ENCODE measurements at regions not wholly inside any gene's neighbourhood (a gene's known extent, or its start where the extent isn't known, plus 50 kb on each side); places are given as distances from the start of the nearest gene placed in this dataset.

DNA sequence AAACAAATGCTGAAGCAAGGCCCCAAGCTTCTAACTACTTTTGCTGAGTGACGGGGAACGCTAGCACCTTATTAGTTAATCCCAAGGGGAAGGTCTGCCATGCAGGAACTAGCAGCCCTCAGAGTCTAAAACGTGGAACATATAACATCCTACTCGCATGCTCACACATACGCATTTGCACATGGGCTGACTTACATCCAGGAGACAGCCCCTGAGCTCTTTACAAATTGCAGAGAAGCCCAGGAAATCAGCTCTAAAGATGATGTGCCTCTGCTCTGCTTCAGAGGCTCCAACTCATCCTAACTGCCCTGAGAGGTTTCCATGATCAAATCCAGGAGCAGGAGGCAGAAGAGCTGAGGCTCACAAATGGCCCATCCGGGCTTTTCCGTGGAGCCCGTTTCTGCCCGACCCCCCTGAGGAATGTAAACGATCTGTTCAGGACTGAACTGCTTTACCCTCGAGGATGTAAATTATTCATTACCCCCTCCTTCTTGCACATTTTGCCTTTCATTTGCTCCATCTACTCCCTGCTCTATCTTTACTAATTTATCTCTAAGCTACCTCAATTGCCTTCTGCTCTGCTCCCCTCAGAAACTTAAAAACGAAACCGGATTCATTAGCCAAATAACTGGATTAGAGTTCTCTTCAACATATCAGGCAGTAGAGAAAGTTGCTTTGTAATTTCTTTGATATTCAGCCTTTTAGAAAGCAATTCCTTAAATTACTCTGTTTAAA is 141.9 kb upstream of the CCDC54 start:
- H3K36me3 ChIP-seq: no peaks in the 10 kb centered on the region
- H3K9me3 ChIP-seq: no peaks in the 10 kb centered on the region
- TF ChIP-seq POLR2AphosphoS5 (IDR thresholded peaks at IDR 0.05) (no peak), POLR2A (IDR thresholded peaks at IDR 0.05) (no peak), EP300 (IDR thresholded peaks at IDR 0.05) (no peak)
- TF ChIP-seq, protein P1, sequence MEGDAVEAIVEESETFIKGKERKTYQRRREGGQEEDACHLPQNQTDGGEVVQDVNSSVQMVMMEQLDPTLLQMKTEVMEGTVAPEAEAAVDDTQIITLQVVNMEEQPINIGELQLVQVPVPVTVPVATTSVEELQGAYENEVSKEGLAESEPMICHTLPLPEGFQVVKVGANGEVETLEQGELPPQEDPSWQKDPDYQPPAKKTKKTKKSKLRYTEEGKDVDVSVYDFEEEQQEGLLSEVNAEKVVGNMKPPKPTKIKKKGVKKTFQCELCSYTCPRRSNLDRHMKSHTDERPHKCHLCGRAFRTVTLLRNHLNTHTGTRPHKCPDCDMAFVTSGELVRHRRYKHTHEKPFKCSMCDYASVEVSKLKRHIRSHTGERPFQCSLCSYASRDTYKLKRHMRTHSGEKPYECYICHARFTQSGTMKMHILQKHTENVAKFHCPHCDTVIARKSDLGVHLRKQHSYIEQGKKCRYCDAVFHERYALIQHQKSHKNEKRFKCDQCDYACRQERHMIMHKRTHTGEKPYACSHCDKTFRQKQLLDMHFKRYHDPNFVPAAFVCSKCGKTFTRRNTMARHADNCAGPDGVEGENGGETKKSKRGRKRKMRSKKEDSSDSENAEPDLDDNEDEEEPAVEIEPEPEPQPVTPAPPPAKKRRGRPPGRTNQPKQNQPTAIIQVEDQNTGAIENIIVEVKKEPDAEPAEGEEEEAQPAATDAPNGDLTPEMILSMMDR (IDR thresholded peaks at IDR 0.05): no peak
- peak overlapping the region in 3 of 4 donors; percentile 33 to 49 (median 45) for H3K4me3 ChIP-seq
- WGBS, 2 donors: 36 to 42% methylated on average over 13 of the region's 13 CpGs
- H3K27me3 ChIP-seq: no peaks in the 10 kb centered on the region
- peak in 1 of 2 donors; percentile 54 for ATAC-seq (ENCODE audit: low FRiP score in 2 of 2)
- H3K4me1 ChIP-seq: peaks cover 0 to 15% (median 4%) of the 10 kb centered on the region in 4 donors
- no peak for DNase-seq
- peak overlapping the region in 3 of 4 donors; percentile 16 to 49 (median 41) for H3K27ac ChIP-seq

GRCh38 chr3:107235928-107236315 is 141.3 kb upstream of the CCDC54 start:
- WGBS, 2 donors: 1 to 2% methylated on average over 5 of the region's 5 CpGs
- Histone ChIP-seq H3K4me3 (peak overlapping the region in 3 of 4 donors; percentile 33 to 49 (median 45)), H3K27me3 (no peaks in the 10 kb centered on the region), H3K4me1 (peaks cover 0 to 18% (median 5%) of the 10 kb centered on the region in 4 donors), H3K9me3 (no peaks in the 10 kb centered on the region), H3K36me3 (no peaks in the 10 kb centered on the region), H3K27ac (peak overlapping the region in 1 of 4 donors; percentile 41)
- ATAC-seq (ENCODE audit: low FRiP score in 2 of 2) (peak; percentile 88 to 89), DNase-seq (no peak)
- TF ChIP-seq POLR2AphosphoS5 (IDR thresholded peaks at IDR 0.05) (no peak), EP300 (IDR thresholded peaks at IDR 0.05) (no peak)
- TF ChIP-seq, protein P1 (IDR thresholded peaks at IDR 0.05): peak; percentile 78 to 90 (median 84)

GRCh38 chr3:107236655-107237337 is 140.4 kb upstream of the CCDC54 start:
- Histone ChIP-seq H3K36me3 (no peaks in the 10 kb centered on the region), H3K27me3 (no peaks in the 10 kb centered on the region), H3K4me3 (no peak overlapping the region), H3K27ac (no peak overlapping the region), H3K4me1 (peaks cover 3 to 27% (median 9%) of the 10 kb centered on the region in 4 donors), H3K9me3 (no peaks in the 10 kb centered on the region)
- ATAC-seq (ENCODE audit: low FRiP score in 2 of 2) (no peak), DNase-seq (no peak)
- 79 to 91% methylated on average over 4 of the region's 4 CpGs for WGBS, 2 donors
- TF ChIP-seq POLR2AphosphoS5 (IDR thresholded peaks at IDR 0.05) (no peak), EP300 (IDR thresholded peaks at IDR 0.05) (no peak), POLR2A (IDR thresholded peaks at IDR 0.05) (no peak)
- TF ChIP-seq, protein P1 (IDR thresholded peaks at IDR 0.05): no peak

DNA sequence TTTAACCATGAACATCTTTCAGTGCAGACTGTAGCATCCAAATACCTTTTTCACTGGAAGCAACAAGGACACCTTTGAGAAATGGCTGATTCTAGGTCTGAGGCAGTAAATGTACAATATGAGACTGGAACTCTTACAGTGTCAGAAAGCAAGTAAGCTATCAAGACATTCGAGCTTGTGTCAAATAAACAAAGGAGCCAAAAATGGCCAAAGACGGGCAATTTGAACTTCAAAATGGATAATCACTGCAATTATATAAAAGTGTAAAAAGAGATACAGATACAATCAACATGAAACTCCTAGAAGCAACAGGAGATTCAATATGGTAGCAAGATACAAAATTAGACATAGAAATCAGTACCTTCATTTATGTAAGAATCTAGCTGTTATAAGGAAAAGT is 138.5 kb upstream of the CCDC54 start:
- ATAC-seq (ENCODE audit: low FRiP score in 2 of 2) (no peak), DNase-seq (no peak)
- H3K27me3 ChIP-seq: no peaks in the 10 kb centered on the region
- H3K4me3 ChIP-seq: no peak overlapping the region
- H3K9me3 ChIP-seq: no peaks in the 10 kb centered on the region
- H3K4me1 ChIP-seq: peaks cover 3 to 31% (median 12%) of the 10 kb centered on the region in 4 donors
- no peak overlapping the region for H3K27ac ChIP-seq
- TF ChIP-seq EP300 (IDR thresholded peaks at IDR 0.05) (no peak), POLR2A (IDR thresholded peaks at IDR 0.05) (no peak), POLR2AphosphoS5 (IDR thresholded peaks at IDR 0.05) (no peak)
- TF ChIP-seq, protein P1 (IDR thresholded peaks at IDR 0.05): no peak
- WGBS, 2 donors: 90 to 96% methylated on average over 2 of the region's 2 CpGs
- no peaks in the 10 kb centered on the region for H3K36me3 ChIP-seq

Measured in upper lobe of left lung (tissue), 6 donors.